Fibroblast of lung (primary cell): ENCODE measurements at regions not wholly inside any gene's neighbourhood (a gene's known extent, or its start where the extent isn't known, plus 50 kb on each side); places are given as distances from the start of the nearest gene placed in this dataset.

Source experiments
- DNase-seq, 2 donors: peaks; one replicate each; pipeline versions ENCODE4 v3.0.0 to v3.0.0-alpha.2; 2010; ENCODE audit warnings: low read depth in 2 of 2
- H2AFZ ChIP-seq: 2 replicates; pipeline ENCODE4 v1.5.1; 2012; ENCODE audit warnings: low read length, control low read depth, inconsistent platforms
- H3K27ac ChIP-seq: 2 replicates; pipeline ENCODE4 v1.5.1; 2011; ENCODE audit warnings: low read length, control low read depth; ENCODE audit not compliant: insufficient read depth
- H3K27me3 ChIP-seq: 2 replicates; pipeline ENCODE4 v1.5.1; 2011; ENCODE audit warnings: mild to moderate bottlenecking, low read length; ENCODE audit not compliant: control insufficient read depth, insufficient read depth
- H3K36me3 ChIP-seq: 2 replicates; pipeline ENCODE4 v1.5.1; 2011; ENCODE audit warnings: low read length; ENCODE audit not compliant: control insufficient read depth, insufficient read depth
- H3K4me1 ChIP-seq: 2 replicates; pipeline ENCODE4 v1.5.1; 2011; ENCODE audit warnings: low read length; ENCODE audit not compliant: control insufficient read depth, insufficient read depth; ENCODE audit errors: extremely low read depth
- H3K4me2 ChIP-seq: 2 replicates; pipeline ENCODE4 v1.5.1; 2011; ENCODE audit warnings: low read length, control low read depth; ENCODE audit not compliant: insufficient read depth; ENCODE audit errors: extremely low read depth
- H3K4me3 ChIP-seq, 4 experiments: fragments of 200-600 bp in 1 of 4; sonication (generic) in 1 of 4; replicated peaks in 1 of 4; 2 replicates each; pipeline ENCODE4 v1.5.1; 2011 to 2016; ENCODE audit warnings: low read length in 4 of 4, low read depth in 3 of 4, mild to moderate bottlenecking in 3 of 4, control low read depth in 2 of 4, inconsistent platforms in 1 of 4, mixed read lengths in 1 of 4; ENCODE audit not compliant: insufficient read depth in 1 of 4; ENCODE audit errors: control extremely low read depth in 1 of 4
- H3K79me2 ChIP-seq: 2 replicates; pipeline ENCODE4 v1.5.1; 2012; ENCODE audit warnings: mild to moderate bottlenecking, low read length, inconsistent platforms; ENCODE audit not compliant: control insufficient read depth, insufficient read depth
- H3K9ac ChIP-seq: 2 replicates; pipeline ENCODE4 v1.5.1; 2011; ENCODE audit warnings: mild to moderate bottlenecking, low read length, control low read depth; ENCODE audit not compliant: insufficient read depth
- H3K9me3 ChIP-seq: 2 replicates; pipeline ENCODE4 v1.5.1; 2012; ENCODE audit warnings: low read depth, low read length; ENCODE audit not compliant: control insufficient read depth, insufficient read depth
- H4K20me1 ChIP-seq: 2 replicates; pipeline ENCODE4 v1.5.1; 2011; ENCODE audit warnings: low read length; ENCODE audit not compliant: control insufficient read depth, insufficient read depth; ENCODE audit errors: extremely low read depth
- CTCF ChIP-seq, 2 donors: IDR thresholded peaks in 1 of 2; conservative IDR thresholded peaks in 1 of 2; 1 replicate in 1 of 2; 2 replicates in 1 of 2; pipeline ENCODE4 v1.5.1; 2011 to 2012; ENCODE audit warnings: low read length in 2 of 2, control low read depth in 1 of 2, inconsistent platforms in 1 of 2, low read depth in 1 of 2, mild to moderate bottlenecking in 1 of 2
- EZH2 ChIP-seq: IDR thresholded peaks from 2 replicates; pipeline ENCODE4 v1.5.1; 2012; ENCODE audit warnings: low read length, control low read depth, mild to moderate bottlenecking; ENCODE audit errors: missing control alignments

- H3K4me3 ChIP-seq: no peak overlapping the region
Observed at GRCh38 chrY:7417946-7418345, 506.4 kb upstream of the AMELY start.

GRCh38 chrY:7416406-7416805 is 504.9 kb upstream of the AMELY start:
- no peaks in the 10 kb centered on the region for H3K79me2 ChIP-seq
- H3K4me2 ChIP-seq: no peak overlapping the region
- no peak for DNase-seq
- H3K4me3 ChIP-seq: no peak overlapping the region
- TF ChIP-seq CTCF (conservative IDR thresholded peaks at IDR 0.05 in 1 of 2, IDR thresholded peaks at IDR 0.05 in 1 of 2; ENCODE audit: low read depth in 1 of 2, low read length in 2 of 2): no peak
- no peak for TF ChIP-seq EZH2
- no peaks in the 10 kb centered on the region for H3K36me3 ChIP-seq
- no peaks in the 10 kb centered on the region for H3K4me1 ChIP-seq
- H3K27ac ChIP-seq: no peak overlapping the region
- H4K20me1 ChIP-seq: no peaks in the 10 kb centered on the region
- no peaks in the 10 kb centered on the region for H3K9me3 ChIP-seq
- no peak overlapping the region for H3K9ac ChIP-seq
- H3K27me3 ChIP-seq: no peaks in the 10 kb centered on the region
- no peak overlapping the region for H2AFZ ChIP-seq

More at GRCh38 chrY:7417946-7418345, 506.4 kb upstream of the AMELY start:
- TF ChIP-seq CTCF (conservative IDR thresholded peaks at IDR 0.05 in 1 of 2, IDR thresholded peaks at IDR 0.05 in 1 of 2; ENCODE audit: low read depth in 1 of 2, low read length in 2 of 2) (no peak), EZH2 (no peak)
- no peaks in the 10 kb centered on the region for H4K20me1 ChIP-seq
- no peaks in the 10 kb centered on the region for H3K4me1 ChIP-seq
- no peaks in the 10 kb centered on the region for H3K36me3 ChIP-seq
- no peaks in the 10 kb centered on the region for H3K79me2 ChIP-seq
- H2AFZ ChIP-seq: no peak overlapping the region
- H3K27me3 ChIP-seq: no peaks in the 10 kb centered on the region
- no peaks in the 10 kb centered on the region for H3K9me3 ChIP-seq
- no peak overlapping the region for H3K4me2 ChIP-seq
- no peak overlapping the region for H3K9ac ChIP-seq
- no peak overlapping the region for H3K27ac ChIP-seq
- DNase-seq: no peak

GRCh38 chrY:7415157-7415633 is 503.6 kb upstream of the AMELY start:
- no peaks in the 10 kb centered on the region for H3K79me2 ChIP-seq
- no peaks in the 10 kb centered on the region for H3K27me3 ChIP-seq
- no peak overlapping the region for H3K27ac ChIP-seq
- no peak overlapping the region for H3K9ac ChIP-seq
- H3K4me3 ChIP-seq: no peak overlapping the region
- peak in 1 of 2 donors; percentile 56 for DNase-seq
- H3K4me2 ChIP-seq: no peak overlapping the region
- H3K9me3 ChIP-seq: no peaks in the 10 kb centered on the region
- no peaks in the 10 kb centered on the region for H3K36me3 ChIP-seq
- H3K4me1 ChIP-seq: no peaks in the 10 kb centered on the region
- H2AFZ ChIP-seq: no peak overlapping the region
- TF ChIP-seq EZH2: no peak
- no peak for TF ChIP-seq CTCF (conservative IDR thresholded peaks at IDR 0.05 in 1 of 2, IDR thresholded peaks at IDR 0.05 in 1 of 2; ENCODE audit: low read depth in 1 of 2, low read length in 2 of 2)
- H4K20me1 ChIP-seq: no peaks in the 10 kb centered on the region
